Ishikawa (cell line): ENCODE measurements at regions not wholly inside any gene's neighbourhood (a gene's known extent, or its start where the extent isn't known, plus 50 kb on each side); places are given as distances from the start of the nearest gene placed in this dataset.

Experiments
- CEBPB ChIP-seq: IDR thresholded peaks from 2 replicates; pipeline ENCODE4 v1.6.1; 2012
- CREB1 ChIP-seq: IDR thresholded peaks from 2 replicates; pipeline ENCODE4 v1.6.1; 2012; ENCODE audit warnings: low read depth
- EGR1 ChIP-seq: IDR thresholded peaks from 2 replicates; pipeline ENCODE4 v1.6.1; 2012
- EP300 ChIP-seq: IDR thresholded peaks from 2 replicates; pipeline ENCODE4 v1.6.1; 2012; ENCODE audit warnings: borderline replicate concordance
- FOXM1 ChIP-seq: IDR thresholded peaks from 2 replicates; pipeline ENCODE4 v1.6.1; 2012; ENCODE audit warnings: low read depth, borderline replicate concordance
- MAX ChIP-seq: IDR thresholded peaks from 2 replicates; pipeline ENCODE4 v1.6.1; 2012
- NFIC ChIP-seq: IDR thresholded peaks from 2 replicates; pipeline ENCODE4 v1.6.1; 2012
- RAD21 ChIP-seq: IDR thresholded peaks from 2 replicates; pipeline ENCODE4 v1.6.1; 2012; ENCODE audit warnings: low read depth
- TAF1 ChIP-seq: IDR thresholded peaks from 2 replicates; pipeline ENCODE4 v1.6.1; 2012; ENCODE audit warnings: low read depth, mild to moderate bottlenecking
- TCF12 ChIP-seq: IDR thresholded peaks from 2 replicates; pipeline ENCODE4 v1.6.1; 2012; ENCODE audit warnings: low read depth
- TEAD4 ChIP-seq: IDR thresholded peaks from 2 replicates; pipeline ENCODE4 v1.6.1; 2012
- USF1 ChIP-seq: IDR thresholded peaks from 2 replicates; pipeline ENCODE4 v1.6.1; 2012
- YY1 ChIP-seq: IDR thresholded peaks from 2 replicates; pipeline ENCODE4 v1.6.1; 2012; ENCODE audit warnings: low read depth
- ZBTB7A ChIP-seq: IDR thresholded peaks from 2 replicates; pipeline ENCODE4 v1.6.1; 2012; ENCODE audit warnings: low read depth
- TF ChIP-seq, protein P1 (sequence below): IDR thresholded peaks from 2 replicates; pipeline ENCODE4 v1.6.1; 2012; ENCODE audit warnings: low read depth, mild to moderate bottlenecking

- TF ChIP-seq RAD21 (no peak), YY1 (no peak), EGR1 (no peak), TCF12 (no peak), CEBPB (no peak), TAF1 (no peak), NFIC (no peak), MAX (no peak), TEAD4 (no peak), EP300 (no peak), USF1 (no peak), CREB1 (no peak), FOXM1 (no peak), ZBTB7A (no peak)
- TF ChIP-seq, protein P1, sequence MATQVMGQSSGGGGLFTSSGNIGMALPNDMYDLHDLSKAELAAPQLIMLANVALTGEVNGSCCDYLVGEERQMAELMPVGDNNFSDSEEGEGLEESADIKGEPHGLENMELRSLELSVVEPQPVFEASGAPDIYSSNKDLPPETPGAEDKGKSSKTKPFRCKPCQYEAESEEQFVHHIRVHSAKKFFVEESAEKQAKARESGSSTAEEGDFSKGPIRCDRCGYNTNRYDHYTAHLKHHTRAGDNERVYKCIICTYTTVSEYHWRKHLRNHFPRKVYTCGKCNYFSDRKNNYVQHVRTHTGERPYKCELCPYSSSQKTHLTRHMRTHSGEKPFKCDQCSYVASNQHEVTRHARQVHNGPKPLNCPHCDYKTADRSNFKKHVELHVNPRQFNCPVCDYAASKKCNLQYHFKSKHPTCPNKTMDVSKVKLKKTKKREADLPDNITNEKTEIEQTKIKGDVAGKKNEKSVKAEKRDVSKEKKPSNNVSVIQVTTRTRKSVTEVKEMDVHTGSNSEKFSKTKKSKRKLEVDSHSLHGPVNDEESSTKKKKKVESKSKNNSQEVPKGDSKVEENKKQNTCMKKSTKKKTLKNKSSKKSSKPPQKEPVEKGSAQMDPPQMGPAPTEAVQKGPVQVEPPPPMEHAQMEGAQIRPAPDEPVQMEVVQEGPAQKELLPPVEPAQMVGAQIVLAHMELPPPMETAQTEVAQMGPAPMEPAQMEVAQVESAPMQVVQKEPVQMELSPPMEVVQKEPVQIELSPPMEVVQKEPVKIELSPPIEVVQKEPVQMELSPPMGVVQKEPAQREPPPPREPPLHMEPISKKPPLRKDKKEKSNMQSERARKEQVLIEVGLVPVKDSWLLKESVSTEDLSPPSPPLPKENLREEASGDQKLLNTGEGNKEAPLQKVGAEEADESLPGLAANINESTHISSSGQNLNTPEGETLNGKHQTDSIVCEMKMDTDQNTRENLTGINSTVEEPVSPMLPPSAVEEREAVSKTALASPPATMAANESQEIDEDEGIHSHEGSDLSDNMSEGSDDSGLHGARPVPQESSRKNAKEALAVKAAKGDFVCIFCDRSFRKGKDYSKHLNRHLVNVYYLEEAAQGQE, result no peak
Observed at GRCh38 chr3:177730814-177731213, 533.5 kb upstream of the TBL1XR1 start.

DNA sequence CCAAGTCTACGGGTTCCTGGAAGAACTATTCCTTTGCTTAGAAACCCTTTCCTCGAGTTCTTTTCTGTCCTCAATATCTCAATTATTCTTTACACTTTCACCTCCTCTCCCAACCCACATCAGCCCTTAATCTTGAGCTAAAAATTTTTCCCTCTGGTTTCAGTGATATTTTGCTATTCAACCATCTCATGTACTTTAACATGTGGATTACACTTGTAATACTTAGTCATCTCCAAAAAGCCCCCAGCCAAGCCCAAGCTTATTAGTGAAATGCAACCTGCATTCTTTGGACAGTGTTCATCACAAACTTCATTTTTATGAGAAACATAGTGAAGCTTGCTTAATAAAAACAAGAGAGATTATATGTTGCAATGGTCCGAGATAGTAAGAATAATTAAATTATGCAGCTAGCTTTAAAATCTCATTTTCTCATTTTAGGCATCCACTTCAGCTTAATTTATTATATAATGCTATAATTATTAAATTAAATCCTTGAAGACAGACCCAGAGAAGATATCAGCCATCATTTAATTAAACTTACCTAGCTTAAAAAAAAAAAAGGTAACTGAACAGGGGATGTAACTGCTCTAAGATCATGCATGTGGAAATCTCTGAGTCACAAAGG lies 534.5 kb upstream of the TBL1XR1 start:
- no peak for TF ChIP-seq CEBPB
- TF ChIP-seq EP300, result no peak
- TF ChIP-seq USF1, result no peak
- TF ChIP-seq YY1, result no peak
- TF ChIP-seq TCF12, result no peak
- TF ChIP-seq CREB1, result no peak
- TF ChIP-seq EGR1, result no peak
- TF ChIP-seq TAF1, result no peak
- TF ChIP-seq RAD21, result no peak
- no peak for TF ChIP-seq MAX
- TF ChIP-seq ZBTB7A, result no peak
- no peak for TF ChIP-seq FOXM1

DNA sequence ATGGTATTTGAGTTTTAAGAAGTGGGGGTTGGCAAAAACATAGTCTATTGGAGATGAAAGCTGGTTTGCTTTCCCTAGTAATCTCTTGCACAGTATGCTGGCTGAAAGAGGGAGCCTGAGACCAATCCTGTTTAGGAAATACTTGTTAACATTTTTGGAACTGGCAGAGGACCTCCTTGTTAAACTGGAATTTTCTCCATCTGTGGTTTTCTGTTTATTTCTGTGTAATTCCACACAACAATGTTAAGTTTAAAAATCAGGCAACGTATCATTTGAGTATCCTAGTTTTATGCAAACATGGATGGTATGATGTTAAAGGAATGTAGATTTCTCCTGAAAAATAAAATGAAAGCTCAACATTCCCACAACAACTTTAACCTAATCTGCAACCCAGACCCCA lies 536.0 kb upstream of the TBL1XR1 start:
- no peak for TF ChIP-seq EGR1
- no peak for TF ChIP-seq USF1
- TF ChIP-seq RAD21, result no peak
- TF ChIP-seq TCF12, result no peak
- TF ChIP-seq YY1, result no peak
- no peak for TF ChIP-seq CREB1
- TF ChIP-seq, protein P1, result no peak
- no peak for TF ChIP-seq MAX
- TF ChIP-seq CEBPB, result no peak

DNA sequence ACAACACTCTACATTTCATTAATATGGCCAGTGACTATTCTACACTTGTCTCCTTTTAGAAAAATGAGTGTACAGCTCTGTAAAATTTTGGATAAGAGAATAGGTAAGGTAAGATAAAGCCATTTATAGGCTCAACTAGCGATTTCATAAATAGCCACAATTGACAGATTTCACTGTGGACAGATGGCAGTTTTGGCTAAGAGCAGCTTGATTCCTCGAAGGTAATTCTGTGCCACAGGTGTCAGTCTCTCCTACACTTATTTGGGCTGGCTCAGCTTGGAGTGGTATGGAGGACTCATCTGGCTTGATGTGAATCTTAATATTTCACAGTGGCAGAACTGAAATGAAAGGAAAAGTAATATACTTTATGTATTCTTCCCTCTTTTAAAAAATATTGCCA lies 536.7 kb upstream of the TBL1XR1 start:
- TF ChIP-seq, protein P1, result no peak
- TF ChIP-seq RAD21, result no peak
- no peak for TF ChIP-seq CREB1
- no peak for TF ChIP-seq TAF1
- no peak for TF ChIP-seq TEAD4
- TF ChIP-seq USF1, result no peak
